ENCODE measurements at regions not wholly inside any gene's neighbourhood (a gene's known extent, or its start where the extent isn't known, plus 50 kb on each side); places are given as distances from the start of the nearest gene placed in this dataset.

- FAIRE-seq: no peak
- no peak for DNase-seq (ENCODE audit: insufficient read length, low spot score)
- TF ChIP-seq CTCF (IDR thresholded peaks at IDR 0.05; ENCODE audit: insufficient read depth, missing control alignments): no peak
Measured at GRCh38 chr1:94326329-94326728, 88.9 kb upstream of the ARHGAP29 start.

DNA sequence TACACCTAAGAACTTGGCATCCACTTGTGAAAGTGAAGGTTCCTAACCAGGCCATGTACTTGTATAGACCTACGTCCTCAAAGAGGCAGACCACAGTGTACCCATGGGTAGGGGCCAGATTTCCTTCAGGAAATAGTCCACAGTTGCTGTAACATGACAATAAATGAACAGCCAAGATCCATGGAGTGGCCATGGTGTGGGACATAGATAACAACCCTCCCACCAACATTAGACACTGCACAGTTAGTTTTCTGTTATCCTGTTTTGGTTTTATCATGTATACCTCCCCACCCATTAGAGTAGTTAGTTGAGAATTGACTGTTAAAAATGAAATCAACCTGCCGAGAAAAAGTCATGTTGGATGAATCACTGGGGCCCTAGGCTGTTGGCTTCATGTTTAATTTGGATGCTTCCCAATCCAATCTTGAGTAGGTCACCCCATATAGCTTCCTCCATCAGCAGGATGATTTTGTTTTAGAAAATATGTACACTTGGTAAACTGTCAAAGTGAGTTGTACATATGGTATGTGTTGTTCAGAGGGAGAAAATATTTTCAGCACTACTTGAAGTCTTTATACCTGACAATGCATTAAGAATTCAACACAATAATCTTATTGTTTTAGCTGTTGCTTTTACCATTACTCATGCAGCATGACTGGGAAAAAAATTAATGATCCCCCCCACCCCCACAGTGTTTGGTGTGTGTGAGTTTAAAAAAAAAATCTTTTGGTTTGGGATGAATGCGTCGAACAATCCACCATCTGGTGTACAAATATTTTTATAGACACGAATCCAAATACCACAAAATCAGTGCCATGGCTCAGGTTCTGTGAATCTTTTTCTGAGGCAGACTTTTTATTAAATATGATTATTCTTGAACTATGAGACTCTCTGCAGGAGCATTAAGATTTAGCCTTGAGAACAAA is 88.3 kb upstream of the ARHGAP29 start:
- no peak for TF ChIP-seq CTCF (IDR thresholded peaks at IDR 0.05; ENCODE audit: insufficient read depth, missing control alignments)
- DNase-seq (ENCODE audit: insufficient read length, low spot score) (no peak), FAIRE-seq (no peak)

DNA sequence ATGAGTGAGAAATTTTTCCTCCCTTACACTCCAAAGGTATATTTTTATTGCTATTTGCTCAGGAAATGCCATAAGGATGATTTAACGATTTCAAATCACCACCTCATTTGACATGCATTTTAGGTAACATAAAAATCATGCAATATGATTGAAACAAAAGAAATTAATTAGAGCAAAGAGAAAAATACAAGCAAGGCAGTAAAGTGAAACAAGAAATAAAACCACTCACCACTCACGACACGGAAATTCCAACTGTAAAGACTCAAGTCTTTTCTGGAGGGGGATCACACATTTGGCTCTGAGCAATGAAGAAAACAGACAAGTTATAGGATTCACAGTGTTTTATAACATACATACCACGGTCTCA is 86.8 kb upstream of the ARHGAP29 start:
- no peak for DNase-seq (ENCODE audit: insufficient read length, low spot score)
- no peak for FAIRE-seq
- no peak for TF ChIP-seq CTCF (IDR thresholded peaks at IDR 0.05; ENCODE audit: insufficient read depth, missing control alignments)

DNA sequence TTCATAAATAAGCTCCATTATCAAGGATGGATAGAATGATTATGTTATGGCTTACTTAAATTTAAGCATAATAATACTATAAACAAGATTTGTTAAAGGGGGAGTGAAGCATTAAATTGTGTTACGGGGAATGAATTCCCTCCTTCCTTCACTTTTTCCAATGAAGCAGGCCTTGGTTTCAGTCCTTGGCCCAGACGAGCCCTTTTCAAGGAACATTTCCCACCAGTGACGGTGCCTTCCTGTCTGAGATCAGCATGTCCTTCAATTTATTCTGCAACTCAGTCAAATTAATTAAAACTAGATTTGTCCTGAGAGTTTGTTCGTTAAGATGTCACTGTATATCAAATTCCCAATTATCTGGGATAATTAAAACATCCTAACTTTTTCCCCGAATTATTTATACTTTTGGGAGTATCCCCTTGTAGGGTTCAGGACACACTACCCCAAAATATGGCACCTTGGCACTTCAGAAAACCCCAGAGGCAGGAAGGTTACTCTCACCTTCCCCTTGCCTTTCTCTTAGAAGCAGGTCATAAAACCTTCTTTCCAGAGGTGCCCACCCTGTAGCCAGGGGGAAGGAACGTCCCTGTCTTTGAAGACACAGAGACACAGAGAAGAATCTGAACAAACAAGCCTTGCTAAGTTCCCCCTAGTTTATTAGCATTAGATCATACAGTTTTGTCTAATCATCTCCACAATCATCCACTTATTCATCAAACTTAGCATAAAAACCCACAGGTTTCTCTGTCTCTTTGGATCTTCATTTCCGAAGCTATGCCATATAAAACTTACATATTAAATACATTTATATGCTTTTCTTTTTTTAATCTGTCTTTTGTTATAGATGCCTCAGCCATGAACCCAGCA is 86.2 kb upstream of the ARHGAP29 start:
- DNase-seq (ENCODE audit: insufficient read length, low spot score) (no peak), FAIRE-seq (no peak)
- TF ChIP-seq CTCF (IDR thresholded peaks at IDR 0.05; ENCODE audit: insufficient read depth, missing control alignments): no peak

- DNase-seq (ENCODE audit: insufficient read length, low spot score) (no peak), FAIRE-seq (no peak)
- TF ChIP-seq CTCF (IDR thresholded peaks at IDR 0.05; ENCODE audit: insufficient read depth, missing control alignments): no peak
Measured at GRCh38 chr1:94322696-94323095, 85.3 kb upstream of the ARHGAP29 start.

GRCh38 chr1:94321662-94322061 is 84.3 kb upstream of the ARHGAP29 start:
- no peak for DNase-seq (ENCODE audit: insufficient read length, low spot score)
- no peak for FAIRE-seq

More at GRCh38 chr1:94321662-94322061, 84.3 kb upstream of the ARHGAP29 start:
- no peak for TF ChIP-seq CTCF (IDR thresholded peaks at IDR 0.05; ENCODE audit: insufficient read depth, missing control alignments)
